CD4-positive, alpha-beta T cell treated with Interleukin-10 for 1 hour (primary cell): ENCODE measurements at regions not wholly inside any gene's neighbourhood (a gene's known extent, or its start where the extent isn't known, plus 50 kb on each side); places are given as distances from the start of the nearest gene placed in this dataset.

Experiments used
- DNase-seq: peaks from one replicate; pipeline ENCODE4 v3.0.0-alpha.2; 2020

GRCh38 chr7:142353147-142354060 lies 95.5 kb upstream of the PRSS58 start:
- no peak for DNase-seq

DNA sequence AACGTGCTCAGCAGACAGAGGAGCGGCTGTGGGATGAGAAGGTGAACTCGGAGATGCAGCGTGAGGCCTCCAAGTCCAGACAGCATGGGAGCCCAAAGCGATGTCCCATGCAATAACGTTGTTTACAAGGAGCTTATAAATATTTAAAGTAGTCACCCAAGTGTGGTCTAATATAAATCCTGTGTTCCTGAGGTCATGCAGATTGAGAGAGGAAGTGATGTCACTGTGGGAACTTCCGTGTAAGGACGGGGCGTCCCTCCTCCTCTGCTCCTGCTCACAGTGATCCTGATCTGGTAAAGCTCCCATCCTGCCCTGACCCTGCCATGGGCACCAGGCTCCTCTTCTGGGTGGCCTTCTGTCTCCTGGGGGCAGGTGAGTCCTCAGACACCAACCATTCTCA lies 94.7 kb upstream of the PRSS58 start:
- DNase-seq: peak; percentile 41

DNA sequence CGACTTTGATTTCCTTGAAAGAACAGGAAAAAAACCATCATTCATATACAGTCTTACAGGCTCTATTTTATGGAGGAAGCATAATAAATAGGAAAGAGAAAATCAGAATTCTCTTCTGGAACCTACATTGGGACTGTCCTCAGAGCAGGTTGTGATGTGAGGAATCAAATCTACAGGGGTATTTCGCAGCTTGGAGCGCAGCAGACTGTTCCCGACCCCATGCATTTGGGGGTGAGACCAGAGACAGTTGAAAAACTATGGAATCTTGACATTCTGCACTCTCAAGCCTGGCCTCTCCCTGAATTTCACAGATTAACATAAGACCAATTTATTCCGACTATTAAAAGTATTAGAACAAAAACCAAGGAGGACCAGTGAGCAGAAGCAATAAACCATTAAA lies 93.3 kb upstream of the PRSS58 start:
- no peak for DNase-seq

GRCh38 chr7:142349670-142350405 lies 92.0 kb upstream of the PRSS58 start:
- DNase-seq: no peak

DNA sequence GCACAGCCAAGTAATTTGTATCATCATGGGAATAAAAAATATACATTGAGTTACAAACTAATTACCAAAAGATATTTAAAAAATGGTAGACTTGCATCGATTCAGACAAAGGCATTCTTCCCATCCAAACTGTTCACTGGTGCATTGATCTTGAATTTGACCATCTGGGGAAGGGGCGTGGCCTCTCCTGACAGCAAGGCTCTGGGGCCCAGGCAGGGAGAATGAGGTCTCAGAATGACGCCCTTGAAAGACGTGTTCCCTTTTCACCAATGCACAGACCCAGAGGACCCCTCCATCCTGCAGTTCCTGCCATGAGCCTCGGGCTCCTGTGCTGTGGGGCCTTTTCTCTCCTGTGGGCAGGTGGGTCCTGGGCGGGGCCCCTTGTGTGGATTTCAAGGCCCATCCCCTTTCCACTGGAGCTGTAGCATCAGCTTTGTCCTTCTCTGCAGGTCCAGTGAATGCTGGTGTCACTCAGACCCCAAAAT lies 91.1 kb upstream of the PRSS58 start:
- DNase-seq: no peak

DNA sequence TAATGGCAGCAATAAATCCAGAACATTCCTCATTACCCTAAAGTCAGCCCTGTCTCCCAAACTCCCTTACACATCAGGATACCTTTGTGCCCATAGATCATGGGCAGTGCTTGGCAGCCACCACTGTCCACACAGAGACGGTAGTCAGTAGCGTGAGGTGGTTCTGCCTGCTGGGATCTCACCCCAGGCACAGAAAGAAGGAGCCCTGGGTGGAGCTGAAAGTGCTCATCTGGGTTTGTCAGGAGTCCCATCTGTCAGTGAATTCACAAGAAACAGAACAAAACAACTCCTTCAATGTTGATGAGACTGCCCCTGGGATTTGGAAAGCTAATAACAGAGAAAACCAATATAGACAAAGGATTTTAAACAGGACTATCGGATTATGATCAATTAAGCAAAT lies 90.2 kb upstream of the PRSS58 start:
- DNase-seq: no peak

DNA sequence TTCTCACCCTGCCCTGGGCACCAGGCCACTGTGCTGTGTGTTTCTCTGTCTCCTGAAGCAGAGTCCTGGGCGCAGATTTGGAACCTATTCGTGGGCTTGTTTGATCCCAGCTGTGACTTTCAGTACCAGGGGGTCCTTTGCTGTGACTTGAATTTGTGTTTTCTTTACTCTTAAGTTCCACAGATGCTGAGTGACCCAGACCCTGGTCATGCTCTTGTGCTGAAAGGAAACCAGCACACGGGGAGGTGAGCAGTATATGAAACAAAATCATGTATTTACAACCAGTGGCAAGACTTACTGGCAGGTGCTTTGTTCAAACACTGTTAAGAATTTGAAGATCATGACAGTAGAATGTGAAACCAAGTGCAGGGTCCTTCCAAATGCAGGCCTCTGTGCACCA lies 89.2 kb upstream of the PRSS58 start:
- DNase-seq: no peak

GRCh38 chr7:142345811-142346210 lies 88.0 kb upstream of the PRSS58 start:
- peak; percentile 49 for DNase-seq

DNA sequence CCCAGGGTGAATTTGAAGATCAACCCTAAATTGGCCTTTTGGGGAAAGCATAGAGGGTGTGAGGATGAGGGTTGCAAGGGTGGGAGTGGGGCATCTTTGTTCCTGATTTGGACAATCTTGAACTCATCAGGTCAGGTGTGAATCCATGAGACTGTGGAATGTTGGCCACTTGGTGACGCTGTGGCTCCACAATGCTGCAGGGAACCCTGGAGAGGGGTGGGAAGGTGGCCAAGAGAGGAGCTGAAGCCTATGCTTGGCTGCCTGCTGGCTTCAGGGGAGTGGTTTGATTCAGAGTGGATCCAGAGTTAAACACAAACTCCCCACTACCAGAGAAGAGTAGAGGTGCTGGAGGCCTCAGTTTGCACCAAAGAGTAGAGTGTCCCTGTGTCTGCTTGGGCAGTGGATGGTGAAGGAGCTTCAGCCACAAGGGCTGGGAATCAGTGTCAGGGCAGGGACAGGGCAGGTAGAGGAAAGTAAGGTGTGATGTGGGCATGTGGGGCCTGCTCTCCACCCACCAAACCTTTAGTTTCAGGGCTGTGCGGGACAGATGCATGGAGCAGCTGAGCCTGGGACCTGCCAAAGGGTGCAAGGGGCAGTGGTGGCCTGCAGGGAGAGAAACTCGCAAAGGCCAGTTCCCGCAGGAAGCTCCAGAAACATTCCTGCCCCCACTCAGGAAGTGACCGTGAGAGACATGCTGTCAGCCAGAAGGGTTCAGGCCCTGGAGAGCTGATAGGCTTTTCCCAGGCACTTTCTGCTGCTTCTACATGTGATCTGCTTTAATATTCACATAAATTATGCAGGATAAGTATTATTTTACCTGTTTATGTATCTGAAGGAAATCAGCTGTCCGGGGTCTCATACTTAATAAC lies 81.0 kb upstream of the PRSS58 start:
- DNase-seq: peak; percentile 38

- no peak for DNase-seq
Observed at GRCh38 chr7:142337054-142338001, 79.5 kb upstream of the PRSS58 start.

DNA sequence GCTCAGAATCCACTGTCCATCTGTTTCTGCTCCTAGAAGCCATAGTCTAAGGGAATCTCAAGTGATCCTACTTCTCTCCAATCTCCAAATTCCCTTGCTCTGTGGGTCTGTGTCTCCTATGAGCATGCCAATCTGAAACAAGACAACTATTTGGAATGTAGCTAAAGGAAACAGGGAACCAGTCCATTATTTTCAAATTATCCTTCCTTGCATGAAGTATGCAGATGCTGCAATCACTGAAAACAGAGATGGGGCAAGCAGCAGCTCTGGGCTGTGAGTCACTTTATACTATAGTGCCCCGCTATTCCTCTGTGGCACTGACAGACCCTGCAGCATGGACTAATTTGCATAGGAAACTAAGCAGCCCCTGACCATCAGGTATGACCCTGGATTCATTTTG lies 76.9 kb upstream of the PRSS58 start:
- DNase-seq: no peak

GRCh38 chr7:142334236-142334635 lies 76.4 kb upstream of the PRSS58 start:
- no peak for DNase-seq

DNA sequence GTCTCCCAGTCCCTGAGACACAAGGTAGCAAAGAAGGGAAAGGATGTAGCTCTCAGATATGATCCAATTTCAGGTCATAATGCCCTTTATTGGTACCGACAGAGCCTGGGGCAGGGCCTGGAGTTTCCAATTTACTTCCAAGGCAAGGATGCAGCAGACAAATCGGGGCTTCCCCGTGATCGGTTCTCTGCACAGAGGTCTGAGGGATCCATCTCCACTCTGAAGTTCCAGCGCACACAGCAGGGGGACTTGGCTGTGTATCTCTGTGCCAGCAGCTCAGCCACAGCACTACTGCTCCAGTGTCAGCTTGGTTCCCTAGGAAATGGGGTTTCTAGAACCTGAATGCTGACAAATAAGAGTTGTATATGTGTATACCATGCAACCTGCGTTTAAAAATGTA lies 74.6 kb upstream of the PRSS58 start:
- DNase-seq: no peak

GRCh38 chr7:142331941-142332340 lies 74.1 kb upstream of the PRSS58 start:
- DNase-seq: no peak

GRCh38 chr7:142329062-142329790 lies 71.4 kb upstream of the PRSS58 start:
- no peak for DNase-seq

DNA sequence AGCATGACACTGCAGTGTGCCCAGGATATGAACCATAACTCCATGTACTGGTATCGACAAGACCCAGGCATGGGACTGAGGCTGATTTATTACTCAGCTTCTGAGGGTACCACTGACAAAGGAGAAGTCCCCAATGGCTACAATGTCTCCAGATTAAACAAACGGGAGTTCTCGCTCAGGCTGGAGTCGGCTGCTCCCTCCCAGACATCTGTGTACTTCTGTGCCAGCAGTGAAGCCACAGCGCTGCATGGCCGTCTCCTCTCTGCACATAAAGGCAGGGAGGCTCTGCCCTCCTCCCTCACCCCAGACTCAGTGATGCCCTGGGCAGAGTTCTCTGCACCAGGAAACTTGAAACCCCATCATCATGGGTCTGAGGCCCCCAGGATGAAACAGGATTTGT lies 70.7 kb upstream of the PRSS58 start:
- no peak for DNase-seq

DNA sequence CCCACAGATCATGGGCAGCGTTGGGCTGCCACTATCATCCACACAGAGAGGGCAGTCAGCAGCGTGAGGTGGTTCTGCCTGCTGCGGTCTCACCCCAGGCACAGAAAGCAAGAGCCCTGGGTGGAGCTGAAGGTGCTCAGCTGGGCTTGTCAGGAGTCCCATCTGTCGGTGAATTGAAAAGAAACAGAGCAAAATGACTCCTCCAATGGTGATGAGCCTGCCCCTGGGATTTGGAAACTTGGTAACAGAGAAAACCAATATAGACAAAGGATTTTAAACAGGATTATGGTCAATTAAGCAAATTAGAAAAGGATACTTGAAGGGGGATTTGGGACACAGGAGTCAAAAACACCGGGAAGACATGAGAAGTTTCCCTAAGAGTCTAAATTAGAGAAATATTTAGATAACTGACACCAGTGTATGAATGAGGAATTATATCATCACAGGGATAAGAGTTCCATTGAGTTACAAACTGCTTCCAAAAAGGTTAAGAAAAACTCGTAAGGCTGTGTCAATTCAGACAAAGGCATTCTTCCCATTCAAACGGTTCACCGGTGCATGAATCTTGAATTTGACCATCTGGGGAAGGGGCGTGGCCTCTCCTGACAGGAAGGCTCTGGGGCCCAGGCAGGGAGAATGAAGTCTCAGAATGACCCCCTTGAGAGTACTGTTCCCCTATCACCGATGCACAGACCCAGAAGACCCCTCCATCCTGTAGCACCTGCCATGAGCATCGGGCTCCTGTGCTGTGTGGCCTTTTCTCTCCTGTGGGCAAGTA lies 70.0 kb upstream of the PRSS58 start:
- DNase-seq: no peak

- DNase-seq: peak; percentile 48
Observed at GRCh38 chr7:142323706-142324105, 65.8 kb upstream of the PRSS58 start.

GRCh38 chr7:142321391-142321790 lies 63.5 kb upstream of the PRSS58 start:
- no peak for DNase-seq

DNA sequence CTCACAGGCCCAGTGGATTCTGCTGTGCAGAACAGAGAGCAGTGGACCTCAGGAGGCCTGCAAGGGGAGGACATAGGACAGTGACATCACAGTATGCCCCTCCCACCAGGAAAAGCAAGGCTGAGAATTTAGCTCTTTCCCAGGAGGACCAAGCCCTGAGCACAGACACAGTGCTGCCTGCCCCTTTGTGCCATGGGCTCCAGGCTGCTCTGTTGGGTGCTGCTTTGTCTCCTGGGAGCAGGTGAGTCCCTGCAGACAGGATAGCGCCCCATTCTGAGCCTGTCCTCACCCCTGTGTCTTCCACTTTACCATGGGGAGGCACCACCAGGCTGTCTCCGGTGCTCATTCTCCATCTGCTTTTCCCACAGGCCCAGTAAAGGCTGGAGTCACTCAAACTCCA lies 63.0 kb upstream of the PRSS58 start:
- DNase-seq: no peak
